HG03103 (cell line): ENCODE measurements at regions not wholly inside any gene's neighbourhood (a gene's known extent, or its start where the extent isn't known, plus 50 kb on each side); places are given as distances from the start of the nearest gene placed in this dataset.
"Not testable (repeated sequence)": the region's sequence is repeated elsewhere in the genome, so short reads cannot be mapped to it uniquely, and the experiment has no call there.

ENCODE experiments used
- ATAC-seq: cut with Tn5 transposase; IDR thresholded peaks from one replicate; pipeline ENCODE4 v1.9.1; 2021; ENCODE audit warnings: low read depth; ENCODE audit not compliant: unreplicated experiment

DNA sequence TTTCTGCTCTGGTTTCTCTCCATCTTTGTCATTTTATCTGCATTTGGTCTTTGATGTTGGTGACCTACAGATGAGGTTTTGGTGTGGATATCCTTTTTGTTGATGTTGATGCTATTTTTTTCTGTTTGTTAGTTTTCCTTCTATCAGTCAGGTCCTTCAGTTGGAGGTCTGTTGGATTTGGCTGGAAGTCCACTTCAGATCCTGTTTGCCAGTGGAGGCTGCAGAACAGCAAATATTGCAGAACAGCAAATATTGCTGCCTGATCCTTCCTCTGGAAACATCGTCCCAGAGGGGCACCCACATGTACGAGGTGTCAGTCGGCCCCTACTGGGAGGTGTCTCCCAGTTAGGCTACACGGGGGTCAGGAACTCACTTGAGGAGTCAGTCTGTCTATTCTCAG lies 265.4 kb upstream of the SYNCRIP start:
- ATAC-seq = not testable (repeated sequence)

DNA sequence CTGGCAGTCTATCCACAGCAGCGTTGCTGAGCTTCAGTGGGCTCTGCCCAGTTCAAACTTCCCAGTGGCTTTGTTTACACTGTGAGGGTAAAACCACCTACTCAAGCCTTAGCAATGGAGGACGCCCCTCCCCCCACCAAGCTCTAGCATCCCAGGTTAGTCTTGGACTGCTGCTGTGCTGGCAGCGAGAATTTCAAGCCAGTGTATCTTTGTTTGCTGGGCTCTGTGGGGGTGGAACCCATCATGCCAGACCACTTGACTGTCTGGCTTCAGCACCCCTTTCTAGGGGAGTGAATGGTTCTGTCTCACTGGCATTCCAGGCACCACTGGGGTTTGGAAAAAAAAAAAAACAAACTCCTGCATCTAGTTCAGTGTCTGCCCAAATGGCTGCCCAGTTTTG lies 249.7 kb upstream of the SYNCRIP start:
- ATAC-seq = no peak

DNA sequence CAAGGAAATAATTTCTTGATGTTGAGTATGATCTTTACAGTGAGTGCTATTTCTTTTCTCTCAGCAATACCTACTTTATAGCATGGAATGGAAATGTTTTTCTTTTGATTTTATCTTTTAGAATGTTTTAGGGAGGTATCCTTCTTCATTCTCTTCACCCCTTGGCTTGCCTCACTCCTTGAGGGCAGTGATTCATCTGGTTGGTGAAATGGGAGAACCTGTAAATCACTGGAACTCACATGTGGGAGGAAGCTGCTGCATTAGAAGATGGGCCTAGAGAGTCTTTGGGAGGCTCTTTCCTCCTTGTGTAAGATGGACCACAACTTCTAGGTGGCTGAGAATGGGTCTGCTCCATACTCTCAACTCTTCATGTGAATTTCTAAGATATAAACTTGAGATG lies 244.8 kb upstream of the SYNCRIP start:
- ATAC-seq = no peak

DNA sequence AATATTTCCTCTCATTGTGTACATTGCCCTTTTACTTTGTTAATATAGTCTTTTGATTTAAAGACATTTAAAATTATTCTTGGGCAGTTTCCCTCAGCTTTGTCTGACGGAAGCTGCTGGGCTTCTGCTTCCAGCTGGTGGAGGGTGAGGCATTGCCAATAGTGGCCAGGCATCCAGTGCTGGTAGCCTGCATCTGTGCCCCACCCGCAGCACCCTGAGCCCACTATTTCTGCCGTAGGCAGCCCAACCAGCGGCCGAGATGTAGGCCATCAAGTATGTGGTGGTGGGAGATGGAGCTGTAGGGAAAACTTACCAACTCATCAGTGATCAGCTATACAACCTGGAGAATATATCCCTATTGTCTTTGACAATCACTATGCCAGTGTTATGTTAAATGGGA lies 226.0 kb upstream of the SYNCRIP start:
- no peak for ATAC-seq

DNA sequence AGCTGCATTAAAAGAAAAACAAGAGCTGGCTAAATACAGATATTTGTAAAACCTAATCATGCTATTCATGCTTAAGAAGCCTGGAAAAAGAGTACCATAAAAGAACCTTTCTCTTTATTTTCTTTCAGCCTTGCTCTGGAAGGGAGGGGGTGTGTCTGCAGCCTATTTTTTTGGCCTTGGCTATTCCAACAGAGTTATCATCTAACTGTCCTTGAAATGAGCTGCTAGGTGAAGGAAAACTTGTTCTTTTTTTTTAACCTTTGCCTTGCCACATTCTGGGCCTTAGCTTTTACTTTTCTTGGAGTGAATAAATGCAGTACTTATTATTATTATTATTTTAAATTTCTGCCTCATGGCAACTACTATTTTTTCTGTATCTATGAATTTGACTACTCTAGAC lies 224.9 kb upstream of the SYNCRIP start:
- ATAC-seq = no peak

DNA sequence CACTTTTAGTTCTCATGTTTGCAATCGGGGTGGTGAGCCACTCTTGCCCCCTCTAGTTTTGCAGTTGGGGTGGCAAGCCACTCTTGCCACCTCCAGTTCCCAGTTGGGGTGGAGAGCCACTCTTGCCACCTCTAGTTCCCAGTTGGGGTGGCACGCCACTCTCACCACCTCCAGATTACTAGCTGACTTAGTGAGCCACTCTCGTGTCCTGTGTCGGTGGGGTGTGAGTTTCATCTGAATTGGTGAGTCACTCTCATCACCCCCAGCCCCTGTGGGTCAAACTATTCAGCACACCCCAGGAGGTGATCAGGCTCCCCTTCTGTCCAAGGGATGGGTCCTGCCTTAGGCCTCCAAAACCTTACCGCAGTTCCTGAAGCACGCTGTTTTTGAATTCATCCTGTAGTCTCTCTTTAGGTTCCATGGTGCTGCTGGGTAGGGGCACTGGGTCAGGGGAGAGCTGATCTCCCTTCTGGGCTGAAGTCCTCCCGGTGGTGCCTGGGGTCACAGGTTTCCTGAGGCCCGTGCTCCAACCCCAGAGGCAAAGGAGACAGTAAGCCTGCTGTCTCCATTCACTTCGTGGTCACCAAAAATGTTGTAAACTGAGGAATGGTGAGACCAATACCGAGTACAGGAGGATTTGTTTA lies 224.2 kb upstream of the SYNCRIP start:
- ATAC-seq = no peak

DNA sequence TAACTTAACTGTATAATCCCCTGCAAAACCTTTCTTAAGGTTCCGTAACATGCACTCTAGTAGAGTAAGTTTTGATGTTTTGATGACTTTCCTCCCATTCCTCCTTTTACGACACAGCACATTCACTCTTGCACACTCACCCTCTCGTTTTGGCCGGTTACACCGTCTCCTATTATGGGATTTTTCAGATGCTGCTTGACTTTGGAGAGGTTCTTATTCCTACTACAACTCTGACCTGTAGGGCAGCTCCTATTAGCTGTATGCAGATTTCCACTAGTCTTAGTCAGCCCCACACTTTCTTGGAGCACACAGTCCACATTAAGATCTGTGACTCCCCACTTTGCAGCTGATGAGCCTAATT lies 223.7 kb upstream of the SYNCRIP start:
- no peak for ATAC-seq

DNA sequence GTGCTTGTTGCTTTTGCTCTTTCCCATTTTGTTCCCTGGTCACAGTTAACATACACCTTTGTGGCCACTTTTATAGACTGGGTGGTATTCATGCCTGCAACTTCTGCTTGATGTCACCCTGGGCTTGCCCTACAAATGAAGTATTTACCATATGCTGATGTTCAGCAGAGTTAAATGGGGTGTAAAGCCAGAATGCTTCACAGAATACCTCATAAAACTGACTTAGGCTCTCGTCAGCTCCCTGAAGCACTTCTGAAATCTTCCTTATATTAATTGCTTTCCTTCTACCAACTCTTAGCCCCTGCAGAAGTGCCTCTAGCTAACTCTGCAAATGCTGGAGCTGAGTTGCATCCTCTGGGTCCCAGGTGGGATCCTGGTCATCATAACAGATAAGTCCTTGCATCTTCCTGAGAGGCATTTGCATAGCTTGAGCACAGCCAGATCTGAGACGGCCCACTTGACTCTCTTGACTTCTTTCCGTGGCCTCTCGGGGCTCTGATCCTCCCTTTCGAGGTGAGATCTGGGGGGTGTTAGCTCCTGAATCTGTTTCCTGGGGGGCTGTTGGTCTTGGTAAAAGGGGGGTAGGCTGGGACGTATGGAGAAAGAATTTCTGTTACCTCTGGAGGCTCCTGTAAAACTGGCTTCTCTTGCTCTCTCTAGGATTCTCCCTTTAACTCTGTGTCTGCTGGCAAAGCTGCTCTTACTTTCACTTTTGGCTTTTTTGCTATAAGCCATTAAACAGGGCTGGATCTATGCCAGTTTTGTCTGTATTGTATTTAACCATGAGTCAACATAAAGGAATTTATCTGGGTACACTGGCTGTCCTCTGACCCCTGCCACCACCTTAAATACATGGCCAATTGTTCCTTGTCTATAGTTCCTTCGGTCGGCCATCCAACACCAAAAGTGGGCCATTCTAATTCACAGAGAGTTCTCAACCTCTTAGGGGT lies 223.0 kb upstream of the SYNCRIP start:
- ATAC-seq = peak; percentile 57

DNA sequence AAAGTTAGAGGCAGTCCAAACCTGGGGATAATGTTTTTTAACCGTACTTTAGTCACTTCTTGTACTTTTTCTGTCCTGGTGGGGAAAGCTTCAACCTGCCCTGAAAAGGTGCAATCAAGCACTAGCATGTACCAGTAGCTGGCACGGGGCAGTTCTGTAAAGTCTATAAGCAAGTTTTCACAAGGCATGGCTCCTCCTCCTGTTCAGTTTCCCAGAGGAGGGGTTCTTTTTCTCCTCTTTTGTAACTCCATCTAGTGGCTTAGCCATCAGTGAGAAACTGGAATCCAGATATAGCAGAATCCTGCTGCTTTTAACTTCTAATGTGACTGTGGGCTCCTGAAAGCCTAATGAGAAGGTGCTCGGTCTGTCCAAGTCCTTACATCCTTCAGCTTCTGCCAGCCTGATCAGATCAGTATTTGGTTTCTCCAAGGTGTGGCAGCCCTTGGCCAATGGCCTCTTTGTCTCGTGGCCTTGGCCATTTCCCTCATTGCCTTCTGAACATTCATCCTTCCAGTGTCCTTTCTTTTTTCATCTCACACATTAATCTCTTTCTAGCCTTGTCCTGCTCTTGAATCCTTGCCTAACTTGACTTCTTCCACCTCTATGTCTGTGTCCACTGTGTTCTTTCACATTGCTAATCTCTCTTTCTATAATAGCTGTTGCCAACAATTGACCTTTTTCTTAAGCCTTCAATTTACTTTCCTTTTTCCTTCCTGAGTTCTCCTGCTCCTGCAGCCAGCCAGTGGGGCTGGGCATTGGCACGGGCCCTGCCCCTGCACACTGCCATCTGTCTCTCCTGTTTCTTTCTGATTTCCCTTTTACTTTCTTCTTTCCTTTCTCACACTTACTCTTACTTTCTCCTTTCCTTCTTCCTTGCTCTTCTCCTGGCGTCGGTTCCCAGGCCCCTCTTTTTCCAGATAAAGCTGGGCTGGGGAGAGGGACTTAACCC lies 222.0 kb upstream of the SYNCRIP start:
- ATAC-seq = no peak

DNA sequence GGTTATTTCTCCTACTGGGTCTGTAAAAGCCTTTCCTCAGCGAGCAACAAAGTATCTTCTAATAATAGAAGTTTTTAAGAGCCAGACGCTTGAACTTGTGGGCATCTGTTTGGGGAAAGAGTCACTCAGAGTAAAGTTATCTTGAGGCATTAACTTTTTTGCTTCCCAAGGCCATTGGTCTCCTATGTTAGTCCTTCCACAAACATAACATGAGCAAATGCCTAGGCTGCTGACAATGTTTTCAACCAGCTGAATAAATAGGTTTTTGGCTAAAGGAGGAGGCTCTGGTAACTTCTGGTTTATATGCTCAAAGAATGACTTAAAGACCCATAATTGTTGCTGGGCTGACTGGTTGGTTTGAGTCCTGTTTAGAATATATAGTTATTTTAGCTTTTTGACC lies 213.5 kb upstream of the SYNCRIP start:
- ATAC-seq = no peak

DNA sequence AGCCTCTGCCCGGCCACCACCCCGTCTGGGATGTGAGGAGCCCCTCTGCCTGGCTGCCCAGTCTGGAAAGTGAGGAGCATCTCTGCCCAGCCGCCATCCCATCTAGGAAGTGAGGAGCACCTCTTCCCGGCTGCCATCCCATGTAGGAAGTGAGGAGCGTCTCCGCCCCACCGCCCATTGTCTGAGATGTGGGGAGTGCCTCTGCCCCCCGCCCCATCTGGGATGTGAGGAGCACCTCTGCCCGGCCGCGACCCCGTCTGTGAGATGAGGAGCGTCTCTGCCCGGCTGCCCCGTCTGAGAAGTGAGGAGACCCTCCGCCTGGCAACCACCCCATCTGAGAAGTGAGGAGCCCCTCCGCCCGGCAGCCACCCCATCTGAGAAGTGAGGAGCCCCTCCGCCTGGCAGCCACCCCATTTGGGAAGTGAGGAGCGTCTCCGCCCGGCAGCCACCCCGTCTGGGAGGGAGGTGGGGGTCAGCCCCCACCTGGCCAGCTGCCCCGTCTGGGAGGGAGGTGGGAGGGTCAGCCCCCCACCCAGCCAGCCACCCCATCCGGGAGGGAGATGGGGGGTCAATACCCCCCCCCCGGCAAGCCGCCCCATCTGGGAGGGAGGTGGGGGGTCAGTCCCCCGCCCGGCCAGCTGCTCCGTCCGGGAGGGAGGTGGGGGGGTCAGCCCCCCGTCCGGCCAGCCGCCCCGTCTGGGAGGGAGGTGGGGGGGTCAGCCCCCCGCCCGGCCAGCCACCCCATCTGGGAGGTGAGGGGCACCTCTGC lies 195.8 kb upstream of the SYNCRIP start:
- not testable (repeated sequence) for ATAC-seq

DNA sequence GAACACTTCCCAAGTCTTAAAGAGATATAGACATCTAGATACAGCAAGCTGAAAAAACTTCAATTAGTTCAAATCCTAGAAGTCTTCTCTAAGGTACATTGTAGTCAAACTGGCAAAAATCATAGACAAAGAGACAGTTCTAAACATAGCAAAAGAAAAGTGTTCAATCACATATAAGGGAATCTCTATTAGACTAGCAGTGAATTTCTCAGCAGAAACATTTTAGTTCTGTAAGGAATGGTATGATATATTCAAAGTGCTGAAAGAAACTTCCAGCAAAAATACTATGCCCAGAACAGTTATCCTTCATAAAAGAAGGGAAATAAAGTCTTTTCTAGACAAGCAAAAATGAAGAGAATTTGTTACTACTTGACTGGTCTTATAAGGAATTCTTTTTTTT lies 186.3 kb upstream of the SYNCRIP start:
- ATAC-seq = no peak

DNA sequence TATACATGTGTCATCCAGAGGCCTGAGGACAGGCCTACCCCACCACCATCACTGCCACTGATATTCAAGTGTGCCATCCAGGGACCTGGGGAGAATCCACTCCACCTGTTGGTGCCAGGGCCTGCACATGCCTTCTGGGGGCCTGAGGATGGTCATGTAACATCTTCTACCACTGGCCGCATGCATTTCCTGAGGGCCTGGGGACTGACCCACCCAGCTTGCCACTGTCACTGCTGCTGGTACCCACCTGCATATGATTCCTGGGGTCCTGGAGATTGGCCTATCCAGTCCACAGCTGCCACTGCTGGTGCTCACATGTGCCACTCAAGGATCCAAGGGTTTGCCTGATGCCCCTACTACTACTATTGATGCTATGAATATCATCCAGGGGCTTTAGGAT lies 184.3 kb upstream of the SYNCRIP start:
- no peak for ATAC-seq

DNA sequence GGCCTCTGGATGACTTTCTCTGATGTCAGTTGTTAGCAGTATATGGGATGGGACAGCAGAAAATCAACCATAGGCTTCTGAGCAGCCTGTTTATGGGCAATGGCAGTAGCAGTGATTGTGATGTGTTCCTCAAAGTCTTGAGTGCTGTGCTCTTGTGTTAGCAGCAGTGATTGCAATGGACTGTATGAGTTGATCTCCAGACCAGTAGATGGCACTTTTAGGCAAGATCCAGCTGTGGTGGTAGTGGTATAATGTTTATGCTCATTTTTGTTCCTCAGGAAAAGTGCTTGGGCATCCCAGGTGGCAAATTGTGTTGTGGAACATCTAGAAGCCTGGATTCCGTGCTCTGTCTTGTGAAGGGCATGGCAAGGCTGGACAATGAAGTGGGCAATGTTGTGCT lies 181.6 kb upstream of the SYNCRIP start:
- no peak for ATAC-seq

DNA sequence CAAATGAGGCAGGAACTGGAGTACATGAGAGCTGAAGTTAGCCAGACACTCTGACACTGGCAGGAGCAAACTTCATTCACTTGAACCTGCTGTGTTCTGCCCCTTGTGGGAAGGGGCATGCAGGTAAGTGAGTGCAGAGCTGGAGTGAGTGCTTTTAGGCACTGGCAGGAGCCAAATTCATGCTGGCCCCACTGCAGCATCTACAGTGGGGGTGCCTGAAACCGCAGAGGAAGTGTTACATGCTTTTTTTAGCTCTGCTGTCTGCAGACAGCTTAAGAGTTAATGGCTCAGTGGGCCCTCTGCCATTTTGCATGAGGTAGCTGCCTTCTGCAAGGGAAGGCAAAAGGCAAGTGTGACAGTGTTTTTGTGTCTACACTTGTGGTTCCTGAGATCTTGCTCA lies 167.9 kb upstream of the SYNCRIP start:
- peak; percentile 53 for ATAC-seq

DNA sequence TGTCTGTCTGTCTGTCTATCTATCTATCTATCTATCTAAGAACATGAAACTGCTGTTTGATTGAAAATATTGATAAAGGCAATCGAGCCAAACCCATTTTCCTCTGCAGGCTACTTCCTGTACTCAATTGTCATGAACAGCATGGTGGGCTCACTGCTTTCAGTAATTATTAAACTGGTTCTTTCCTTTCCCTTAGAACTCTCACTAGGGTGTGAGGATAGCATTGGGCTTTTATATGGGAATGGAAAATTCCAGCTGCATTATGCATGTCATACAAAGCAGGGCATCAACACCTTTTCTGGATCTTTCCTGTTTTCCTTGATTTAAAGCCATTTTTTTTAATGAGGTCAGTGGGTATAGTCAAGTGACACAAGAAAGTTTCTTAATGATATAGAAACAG lies 161.0 kb upstream of the SYNCRIP start:
- no peak for ATAC-seq

DNA sequence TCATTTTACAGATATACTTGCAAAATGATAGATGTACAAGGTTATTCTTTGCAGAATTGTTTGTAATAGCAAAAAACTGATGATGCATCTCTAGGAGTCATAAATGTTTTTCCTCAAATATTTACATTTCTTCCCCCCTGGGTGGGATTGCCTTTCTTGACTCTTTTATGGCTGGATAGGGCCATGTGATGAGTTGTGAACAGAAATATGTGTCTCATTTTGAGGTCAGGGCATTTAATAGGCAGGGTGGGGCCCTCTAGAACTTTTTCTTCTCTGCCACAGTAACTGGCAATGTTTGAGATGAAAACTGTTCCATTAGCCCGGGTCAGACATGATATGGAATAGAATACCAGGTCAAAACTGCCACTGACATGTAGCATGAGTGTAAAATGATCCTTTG lies 159.5 kb upstream of the SYNCRIP start:
- ATAC-seq = no peak

DNA sequence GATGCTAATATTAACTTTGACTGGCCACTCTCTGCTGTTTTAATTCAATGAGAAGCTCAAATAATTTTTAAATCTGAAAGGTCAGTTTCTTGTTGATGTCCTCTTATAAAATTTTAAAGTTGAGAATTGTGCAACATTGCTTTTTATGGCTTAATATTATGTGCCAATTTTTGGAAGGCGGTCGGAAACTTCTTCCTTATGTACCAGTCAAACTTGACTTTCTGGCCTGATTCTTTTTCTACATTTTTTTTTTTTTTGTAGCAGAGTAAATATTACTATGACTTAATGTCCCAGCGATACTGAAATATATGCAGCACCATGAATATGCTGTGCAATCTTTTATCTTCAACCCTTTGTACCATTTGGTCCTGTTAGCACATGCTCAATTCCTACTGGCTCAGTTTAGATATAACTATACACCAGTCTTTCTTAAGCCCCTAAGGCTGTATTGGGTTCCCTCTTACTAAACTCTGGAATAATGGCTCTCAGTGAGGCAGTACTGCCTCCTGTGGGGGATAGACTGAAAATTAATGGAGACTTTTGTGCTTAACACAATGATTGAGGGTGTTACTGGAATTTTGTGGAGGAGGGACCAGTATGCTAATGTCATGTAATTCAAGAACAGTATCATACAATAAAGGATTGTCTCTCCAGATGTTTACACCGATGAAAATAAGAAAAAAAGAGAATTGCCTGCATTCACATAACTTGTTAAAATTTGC lies 156.4 kb upstream of the SYNCRIP start:
- ATAC-seq = no peak

DNA sequence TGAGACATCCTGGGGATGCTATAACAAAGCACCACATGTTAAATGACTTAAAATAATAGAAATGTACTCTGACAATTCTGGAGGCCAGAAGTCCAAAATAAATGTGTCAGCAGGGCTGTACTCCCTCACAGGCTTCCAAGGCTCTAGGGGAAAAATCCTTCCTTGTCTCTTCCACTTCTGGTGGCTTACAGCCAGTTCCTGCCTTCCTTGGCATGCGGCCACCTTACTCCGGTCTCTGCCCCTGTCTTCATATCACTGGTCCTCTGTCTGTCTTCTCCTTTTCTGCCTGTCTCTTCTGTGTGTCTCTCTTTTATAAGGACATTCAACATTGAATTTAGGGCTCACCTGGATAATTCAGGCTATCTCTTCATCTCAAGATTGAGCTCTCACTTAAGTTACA lies 155.3 kb upstream of the SYNCRIP start:
- ATAC-seq = no peak

DNA sequence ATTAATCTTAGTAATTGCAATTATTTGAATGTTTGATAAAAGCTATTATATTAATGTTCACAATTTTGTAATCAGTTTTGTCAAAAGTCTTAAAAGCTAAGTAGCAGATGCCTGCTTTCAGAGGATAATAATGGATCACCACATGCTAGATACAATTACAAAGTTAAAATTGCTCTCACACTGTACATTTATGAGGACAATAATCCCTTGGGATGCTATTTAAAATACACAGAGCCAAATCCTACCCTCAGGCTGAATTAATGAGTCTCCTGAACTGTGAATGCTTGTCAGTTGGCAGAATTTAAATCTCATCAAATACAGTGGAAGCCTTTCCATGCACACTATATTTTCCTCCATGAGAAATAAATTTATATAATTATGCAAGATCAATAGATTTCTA lies 153.3 kb upstream of the SYNCRIP start:
- no peak for ATAC-seq
